GOT3 (cell line): ENCODE measurements at regions not wholly inside any gene's neighbourhood (a gene's known extent, or its start where the extent isn't known, plus 50 kb on each side); places are given as distances from the start of the nearest gene placed in this dataset.

Experiments used
- DNase-seq: peaks from one replicate; lab custom pipeline; 2025; ENCODE audit warnings: mixed read lengths; lab: John Stamatoyannopoulos, UW

DNA sequence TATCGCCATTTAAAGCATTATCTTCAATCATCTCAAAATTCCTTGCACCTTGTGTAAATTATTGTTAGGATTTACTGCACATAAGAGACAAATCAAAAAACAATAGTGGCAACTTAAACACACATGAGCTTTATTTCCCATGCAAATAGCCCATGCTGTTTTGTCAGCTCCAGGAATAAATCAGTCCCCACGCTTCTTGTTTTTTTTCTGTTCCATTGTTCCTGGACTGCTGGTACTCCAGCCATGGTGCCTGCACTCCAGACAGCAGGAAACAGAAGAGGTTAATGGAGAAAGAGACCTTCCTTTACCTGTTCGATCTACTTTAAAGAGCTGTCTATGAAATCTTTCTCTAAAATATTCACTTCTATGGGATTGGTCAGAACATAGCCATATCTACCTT, 1515.7 kb upstream of the TENM3 start:
- DNase-seq, result no peak

- DNase-seq, result no peak
Measured at GRCh38 chr4:180734753-180735432, 1508.3 kb upstream of the TENM3 start.

GRCh38 chr4:180741703-180742102, 1501.5 kb upstream of the TENM3 start:
- DNase-seq, result no peak

DNA sequence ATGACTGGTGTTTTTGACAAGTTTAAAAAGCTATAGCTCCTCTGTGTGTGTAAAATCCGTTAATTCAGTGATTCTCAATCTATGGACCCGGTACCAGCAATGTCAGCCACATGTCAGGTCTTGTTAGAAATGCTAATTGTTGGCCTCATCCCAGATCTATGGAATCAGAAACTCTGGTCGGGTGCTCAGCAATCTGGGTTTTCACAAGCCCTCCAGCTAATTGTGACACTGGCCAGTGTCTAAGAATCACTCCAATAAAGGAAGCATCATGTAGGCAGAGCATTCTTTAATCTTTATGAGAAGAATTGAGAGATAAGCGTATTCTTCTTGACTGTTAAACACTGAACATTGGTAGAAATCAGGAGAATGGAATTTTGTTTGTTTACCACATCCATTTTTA, 1498.2 kb upstream of the TENM3 start:
- DNase-seq, result no peak

- no peak for DNase-seq
Measured at GRCh38 chr4:180751009-180751408, 1492.2 kb upstream of the TENM3 start.

DNA sequence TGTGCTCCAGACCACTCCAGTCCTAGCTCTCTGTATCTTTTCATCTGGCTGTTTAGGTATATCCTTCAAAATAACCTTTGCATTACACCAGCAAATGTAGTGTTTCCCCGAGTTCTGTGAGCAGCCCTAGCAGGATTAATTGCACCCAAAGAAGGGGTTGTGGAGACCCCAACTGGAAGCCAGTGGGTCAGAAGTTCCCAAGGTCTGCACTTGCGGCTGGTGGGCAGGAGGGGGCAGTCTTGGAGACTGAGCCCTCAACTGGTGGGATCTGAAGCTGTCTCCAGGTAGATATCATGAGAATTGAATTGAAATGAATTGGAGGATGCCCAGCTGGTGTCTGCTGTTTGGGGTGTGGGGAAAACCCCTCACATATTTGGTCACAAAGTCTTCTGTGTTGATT, 1485.3 kb upstream of the TENM3 start:
- DNase-seq, result no peak

DNA sequence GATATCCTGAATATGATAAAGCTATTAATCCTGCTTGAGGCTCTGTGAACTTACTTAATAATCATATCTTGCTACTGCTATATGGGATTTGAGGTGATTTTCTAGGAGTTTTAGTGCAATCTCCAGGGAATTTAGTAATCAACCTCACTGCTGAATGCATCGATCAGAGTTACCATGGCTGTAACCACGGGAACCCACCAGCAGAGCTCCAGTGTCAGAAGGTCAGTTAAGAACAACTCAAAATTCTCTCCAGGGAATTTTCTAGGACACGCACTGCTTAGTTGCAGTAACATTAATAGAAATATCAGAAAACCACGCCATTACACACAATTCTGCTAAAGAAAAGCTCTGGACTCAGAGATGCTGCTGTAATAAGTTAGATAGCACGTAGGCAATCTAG, 1477.2 kb upstream of the TENM3 start:
- no peak for DNase-seq

DNA sequence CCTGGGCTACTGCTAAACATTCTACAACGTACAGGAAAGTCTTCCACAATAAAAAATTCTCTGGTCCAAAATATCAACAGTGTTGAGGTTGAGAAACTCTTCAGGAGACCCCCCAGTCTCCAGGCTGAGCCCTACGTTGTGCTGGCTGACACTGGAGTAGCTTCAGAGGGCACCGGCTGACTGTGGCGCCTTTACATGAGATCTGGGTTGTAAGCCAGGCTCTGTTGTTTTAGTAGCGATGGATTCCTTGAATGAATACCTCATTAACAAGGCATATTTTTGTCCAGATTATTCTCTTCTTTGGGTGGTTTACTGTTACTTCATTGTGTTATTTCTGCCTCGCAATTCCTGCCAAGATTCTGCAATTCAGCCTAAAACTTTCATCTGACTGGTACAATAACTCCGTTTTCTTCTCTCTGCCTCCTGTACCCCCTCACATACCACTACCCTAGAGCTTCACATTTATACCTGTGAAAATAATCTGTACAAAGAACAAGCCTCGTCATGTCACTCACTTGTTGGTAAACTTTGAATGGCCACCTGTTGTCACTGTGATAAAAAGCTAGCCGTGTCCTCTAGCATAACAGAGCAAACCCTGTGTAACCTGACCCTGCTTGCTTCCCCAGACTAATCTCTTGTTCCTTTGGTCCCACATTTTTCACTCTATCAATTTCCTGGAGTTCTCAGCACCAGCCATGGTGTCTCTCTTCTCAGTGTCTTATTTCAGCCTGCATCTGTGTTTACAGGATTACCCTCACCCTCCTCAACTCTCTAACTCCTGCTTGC, 1476.1 kb upstream of the TENM3 start:
- no peak for DNase-seq

DNA sequence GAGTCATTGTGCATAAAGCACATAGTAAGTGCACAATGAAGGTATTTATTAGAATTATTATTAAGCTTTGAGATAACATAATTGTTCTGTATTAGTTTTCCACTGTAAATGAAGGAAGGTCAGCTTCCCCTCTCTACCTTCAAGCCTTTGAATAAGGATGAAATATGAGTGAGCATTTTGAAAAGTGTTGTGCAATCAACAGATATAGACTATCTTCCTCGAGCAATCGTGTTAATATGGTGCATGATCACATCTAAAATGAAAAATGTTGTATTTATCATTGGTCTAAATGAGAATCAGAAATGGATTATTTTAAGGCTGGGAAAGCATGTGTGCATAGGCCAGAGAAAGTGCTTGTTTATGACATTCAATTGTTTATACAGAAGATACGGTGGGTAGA, 1474.6 kb upstream of the TENM3 start:
- no peak for DNase-seq

GRCh38 chr4:180769791-180770190, 1473.4 kb upstream of the TENM3 start:
- no peak for DNase-seq

DNA sequence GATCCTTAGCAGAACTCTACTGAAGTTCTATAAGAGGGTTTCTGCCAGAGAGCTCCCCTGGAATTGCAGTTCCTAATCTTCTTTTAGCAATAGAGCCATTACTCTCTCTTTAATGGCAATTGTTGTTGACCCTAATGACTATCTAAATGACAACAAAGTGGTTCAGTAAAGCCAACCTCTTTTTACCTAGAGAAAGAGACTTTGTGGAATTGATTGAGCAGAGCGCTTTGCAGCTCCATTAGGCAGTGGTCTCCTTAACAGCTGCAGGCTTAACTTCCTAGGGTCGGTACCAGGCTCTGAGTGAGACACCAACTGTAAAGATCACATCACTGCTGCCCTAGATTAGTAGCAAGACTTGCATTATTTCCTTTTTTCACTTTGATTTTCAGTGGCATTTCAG, 1472.9 kb upstream of the TENM3 start:
- DNase-seq, result no peak

DNA sequence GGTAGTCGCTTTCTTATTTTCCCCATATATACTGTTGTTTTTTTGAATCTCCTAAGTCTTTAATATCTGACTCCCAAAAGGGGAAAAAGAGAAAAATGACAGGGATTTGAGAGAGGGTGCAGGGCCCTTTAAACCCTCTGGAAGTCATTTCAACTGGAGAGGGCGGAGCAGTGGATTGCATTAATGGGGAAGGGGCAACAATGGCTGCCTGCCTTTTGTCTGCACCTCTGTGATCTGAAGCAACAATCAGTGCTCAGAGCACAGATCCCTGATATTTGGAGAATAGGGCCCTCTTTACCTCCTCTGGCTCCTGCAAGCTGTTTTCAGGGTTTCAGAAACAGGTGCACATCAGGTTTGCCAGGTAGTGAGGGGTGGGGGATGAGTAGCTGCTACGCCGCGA, 1458.3 kb upstream of the TENM3 start:
- no peak for DNase-seq

DNA sequence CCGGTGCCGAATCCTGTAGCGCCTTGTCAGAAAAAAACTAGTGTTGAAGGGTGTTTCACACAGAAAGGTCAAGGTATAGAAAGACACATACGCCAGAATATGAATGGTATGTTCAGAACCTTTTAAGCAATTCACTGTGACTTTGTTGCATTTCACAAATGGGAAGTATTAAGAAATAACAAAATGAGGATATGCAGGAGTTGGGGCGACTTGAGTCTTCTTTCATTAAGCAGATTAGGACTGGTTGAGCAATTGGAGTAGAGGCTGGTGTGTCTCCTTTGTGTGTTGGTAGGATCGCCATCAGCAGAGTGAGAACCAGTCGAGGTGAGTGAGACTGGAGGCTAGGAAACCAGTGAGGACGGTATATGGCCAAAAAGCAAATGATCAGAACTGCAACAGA, 1454.5 kb upstream of the TENM3 start:
- DNase-seq, result no peak

DNA sequence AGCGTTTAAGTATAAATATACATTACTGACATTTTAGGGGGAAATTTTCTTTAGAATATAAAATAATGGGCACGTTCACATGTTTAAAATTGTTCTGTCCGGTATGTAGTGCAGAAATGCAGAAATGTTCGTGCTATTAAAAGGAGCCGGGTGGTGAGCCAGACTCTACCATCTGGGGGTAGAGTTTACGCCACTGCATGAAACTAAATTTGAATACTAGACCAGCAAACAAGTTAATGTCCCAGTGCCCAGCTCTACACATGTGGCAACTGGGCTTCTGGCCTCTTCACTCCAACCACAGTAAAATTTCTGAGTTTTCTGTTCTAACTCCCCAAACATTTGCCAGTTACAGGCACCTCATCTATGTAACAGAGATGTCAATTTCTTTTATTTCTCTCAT, 1453.3 kb upstream of the TENM3 start:
- DNase-seq, result no peak

DNA sequence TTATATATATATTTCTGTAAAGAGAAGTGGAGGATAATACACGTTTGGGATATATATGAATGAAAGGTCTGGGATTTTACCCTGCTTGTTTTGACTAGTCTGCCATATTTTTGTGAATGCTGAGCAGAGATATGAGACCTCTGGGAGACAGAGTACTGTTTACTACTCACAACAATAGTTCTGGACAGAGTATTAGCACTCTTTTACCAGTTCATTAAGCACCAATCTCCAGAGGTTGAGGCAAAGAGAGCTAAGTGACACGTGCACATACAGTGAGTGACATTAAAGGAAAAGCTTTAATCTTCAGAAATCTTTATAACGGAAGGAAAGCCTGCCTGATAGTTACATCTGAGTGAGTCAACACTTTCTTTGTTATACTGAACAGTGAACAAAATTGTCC, 1452.7 kb upstream of the TENM3 start:
- DNase-seq, result no peak

GRCh38 chr4:180792541-180792940, 1450.7 kb upstream of the TENM3 start:
- no peak for DNase-seq

GRCh38 chr4:180794333-180794732, 1448.9 kb upstream of the TENM3 start:
- DNase-seq, result no peak

GRCh38 chr4:180798036-180798577, 1445.1 kb upstream of the TENM3 start:
- no peak for DNase-seq

DNA sequence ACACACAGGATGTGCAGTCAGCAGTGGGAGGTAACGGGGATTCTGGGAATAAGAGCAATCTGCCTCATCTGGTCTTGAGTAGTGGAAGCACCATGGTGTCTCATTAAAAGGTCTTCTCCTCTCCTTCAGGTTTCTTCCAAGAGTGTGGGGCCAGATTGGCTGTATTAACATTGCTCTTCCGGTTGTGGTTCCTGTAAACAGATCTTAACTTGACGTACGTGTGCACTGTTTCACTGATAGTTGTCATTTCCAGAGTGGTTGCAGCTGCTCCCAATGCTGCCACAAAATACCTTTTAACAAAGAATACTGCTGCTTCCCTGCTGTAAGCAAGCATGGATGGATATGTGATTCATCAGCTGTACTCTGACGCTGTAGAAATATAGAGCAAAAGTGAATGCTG, 1443.4 kb upstream of the TENM3 start:
- no peak for DNase-seq

- no peak for DNase-seq
Measured at GRCh38 chr4:180805101-180805500, 1438.1 kb upstream of the TENM3 start.

DNA sequence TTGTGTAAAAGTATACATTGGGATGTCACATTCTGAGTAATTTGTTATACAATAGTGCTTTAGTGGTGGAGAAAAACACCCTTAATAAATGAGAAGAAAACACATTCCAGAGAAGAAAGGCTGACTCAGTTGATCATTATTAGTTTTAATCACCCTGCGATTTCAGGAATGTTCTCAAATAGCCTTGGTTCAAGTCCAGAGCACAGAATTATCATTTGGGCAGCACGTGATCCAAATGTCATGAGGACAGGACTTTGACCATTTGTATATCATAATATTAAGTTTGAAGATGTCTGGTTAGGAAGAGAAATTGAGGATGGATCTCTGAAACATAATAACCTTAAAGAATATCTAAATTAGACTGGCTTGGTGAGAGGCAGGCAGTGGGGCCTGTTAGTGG, 1434.3 kb upstream of the TENM3 start:
- no peak for DNase-seq

- no peak for DNase-seq
Measured at GRCh38 chr4:180809439-180809838, 1433.8 kb upstream of the TENM3 start.

DNA sequence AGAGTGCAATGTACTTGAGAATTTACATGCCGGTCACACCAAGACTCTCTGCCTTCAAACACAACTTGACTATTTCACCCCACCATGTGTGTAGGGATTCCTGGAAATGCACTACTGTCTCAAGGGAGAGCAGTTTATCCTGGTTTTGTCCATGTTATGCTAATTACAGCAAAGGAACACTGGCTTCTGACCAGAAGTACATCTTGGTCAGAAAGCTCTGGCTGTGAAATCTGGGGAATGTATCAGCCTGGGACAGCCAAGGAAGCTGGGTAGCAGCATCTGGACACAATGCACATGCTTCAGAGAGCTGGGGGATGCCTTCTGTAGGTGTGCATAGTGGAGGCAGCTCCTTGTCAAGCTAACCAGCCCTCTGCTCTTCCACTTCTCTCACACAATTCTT, 1432.6 kb upstream of the TENM3 start:
- no peak for DNase-seq

GRCh38 chr4:180811556-180811955, 1431.6 kb upstream of the TENM3 start:
- DNase-seq, result no peak
